H7 (cell line): ENCODE measurements at regions not wholly inside any gene's neighbourhood (a gene's known extent, or its start where the extent isn't known, plus 50 kb on each side); places are given as distances from the start of the nearest gene placed in this dataset.
"Not testable (repeated sequence)": the region's sequence is repeated elsewhere in the genome, so short reads cannot be mapped to it uniquely, and the experiment has no call there.

ENCODE experiments used
- DNase-seq: peaks from one replicate; pipeline ENCODE4 v3.0.0; 2012
- H3K27me3 ChIP-seq: 2 replicates; pipeline ENCODE4 v1.6.0; 2011; ENCODE audit warnings: mild to moderate bottlenecking, low read length; ENCODE audit not compliant: control insufficient read depth, insufficient read depth
- H3K36me3 ChIP-seq: replicated peaks from 2 replicates; pipeline ENCODE4 v1.5.1; 2011; ENCODE audit warnings: low read length; ENCODE audit not compliant: control insufficient read depth, insufficient read depth
- H3K4me3 ChIP-seq: 2 replicates; pipeline ENCODE4 v1.5.1; 2011; ENCODE audit warnings: low read depth, mild to moderate bottlenecking, control low read depth, low read length, moderate library complexity; ENCODE audit not compliant: insufficient read depth

DNA sequence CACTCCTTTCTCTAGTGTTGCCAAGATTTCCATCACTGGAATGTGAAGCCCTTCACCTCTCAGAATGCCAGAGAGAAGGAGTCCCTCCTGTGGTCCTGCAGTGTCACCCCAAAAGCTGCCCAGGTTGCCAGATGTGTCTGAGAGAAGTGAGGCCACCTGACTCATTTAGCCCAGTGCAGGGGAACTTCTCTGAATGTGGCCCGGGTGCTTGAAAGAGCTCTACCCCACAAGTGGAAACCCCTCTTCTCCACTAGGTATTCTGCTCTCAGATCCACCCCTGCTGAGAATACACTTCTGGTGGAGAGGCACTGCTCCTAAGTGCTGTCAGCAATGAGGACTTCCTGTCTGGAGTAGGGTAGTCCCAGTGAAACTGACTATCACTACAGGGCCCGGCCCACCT is 334.8 kb downstream of the ANAPC1 start:
- not testable (repeated sequence) for H3K27me3 ChIP-seq, H3K36me3 ChIP-seq, H3K4me3 ChIP-seq, DNase-seq

DNA sequence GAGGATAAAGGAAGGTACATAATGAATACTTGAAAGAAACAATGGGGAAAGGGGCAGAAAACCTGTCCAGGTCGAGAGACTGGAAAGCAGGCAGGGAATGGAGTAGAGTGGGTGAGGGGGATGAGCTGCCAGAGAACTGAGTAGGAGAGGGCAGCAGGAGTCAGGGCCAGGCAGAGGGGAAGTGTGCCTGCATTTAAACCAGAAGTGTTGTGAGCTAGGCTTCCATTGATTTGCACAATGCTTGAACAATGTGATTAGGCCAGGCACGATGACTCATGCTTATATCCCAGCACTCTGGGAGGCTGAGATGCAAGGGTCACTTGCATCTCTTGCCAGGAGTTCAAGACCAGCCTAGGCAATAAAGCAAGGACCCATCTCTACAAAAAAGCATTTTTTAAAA is 332.6 kb downstream of the ANAPC1 start:
- not testable (repeated sequence) for H3K4me3 ChIP-seq, H3K27me3 ChIP-seq, H3K36me3 ChIP-seq, DNase-seq

DNA sequence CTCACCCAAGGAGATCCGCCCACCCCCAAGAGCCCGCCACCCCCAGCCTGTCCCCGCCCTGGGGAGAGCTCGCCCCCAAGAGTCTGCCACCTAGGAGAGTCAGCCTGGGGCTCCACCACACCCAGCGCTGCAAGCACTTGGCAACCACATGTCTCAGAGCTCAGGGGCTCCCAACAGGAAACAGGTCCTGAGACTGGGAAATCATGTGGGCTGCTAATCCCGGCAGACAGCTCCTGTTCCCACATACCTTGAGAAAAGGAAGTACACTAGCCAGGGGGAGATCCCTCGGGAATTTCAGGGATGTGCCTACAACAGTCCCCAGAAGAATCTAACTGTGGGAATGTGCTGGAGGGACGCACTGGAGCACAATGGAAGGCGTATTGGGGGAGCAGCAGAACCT is 331.4 kb downstream of the ANAPC1 start:
- not testable (repeated sequence) for H3K27me3 ChIP-seq, H3K36me3 ChIP-seq, DNase-seq, H3K4me3 ChIP-seq

DNA sequence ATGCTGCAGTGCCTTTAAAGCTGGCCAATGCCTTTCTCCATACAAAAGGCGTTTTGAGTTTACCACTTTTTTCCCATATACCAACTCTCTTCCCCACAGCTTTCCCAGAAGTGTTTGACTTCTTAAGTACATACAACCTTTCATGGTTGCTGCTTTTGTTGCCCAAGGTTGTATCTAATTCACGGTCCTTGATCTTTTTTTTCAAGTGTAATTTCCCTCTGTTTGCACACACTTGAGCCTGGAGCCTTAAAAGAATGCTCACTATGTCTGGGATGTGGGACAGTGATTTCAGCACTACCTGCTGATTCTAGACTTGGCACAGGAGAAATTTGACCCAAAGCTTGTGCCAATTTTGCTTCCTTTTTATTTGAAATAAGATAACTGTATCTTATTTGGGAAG is 324.7 kb downstream of the ANAPC1 start:
- DNase-seq, H3K36me3 ChIP-seq, H3K4me3 ChIP-seq, H3K27me3 ChIP-seq: not testable (repeated sequence)

DNA sequence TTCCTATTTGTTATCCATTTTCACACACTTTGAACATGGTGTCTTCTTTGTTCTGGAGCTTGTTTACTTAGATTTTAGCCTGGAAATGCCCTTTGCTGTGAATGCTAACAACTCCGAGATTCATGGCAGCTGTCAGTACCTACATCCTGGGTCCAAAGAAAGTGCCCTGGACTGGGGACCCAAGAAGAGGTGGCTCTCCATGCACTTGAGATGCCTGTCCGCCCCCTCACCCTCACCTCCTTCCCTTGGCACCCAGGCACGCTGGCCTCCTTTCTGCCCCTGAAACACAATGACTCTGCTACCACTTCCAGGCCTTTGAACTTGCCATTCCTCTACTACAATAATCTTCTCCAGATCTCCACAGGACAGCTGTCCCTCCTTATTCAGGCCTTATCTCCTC is 324.2 kb downstream of the ANAPC1 start:
- DNase-seq, H3K4me3 ChIP-seq, H3K36me3 ChIP-seq, H3K27me3 ChIP-seq: not testable (repeated sequence)

DNA sequence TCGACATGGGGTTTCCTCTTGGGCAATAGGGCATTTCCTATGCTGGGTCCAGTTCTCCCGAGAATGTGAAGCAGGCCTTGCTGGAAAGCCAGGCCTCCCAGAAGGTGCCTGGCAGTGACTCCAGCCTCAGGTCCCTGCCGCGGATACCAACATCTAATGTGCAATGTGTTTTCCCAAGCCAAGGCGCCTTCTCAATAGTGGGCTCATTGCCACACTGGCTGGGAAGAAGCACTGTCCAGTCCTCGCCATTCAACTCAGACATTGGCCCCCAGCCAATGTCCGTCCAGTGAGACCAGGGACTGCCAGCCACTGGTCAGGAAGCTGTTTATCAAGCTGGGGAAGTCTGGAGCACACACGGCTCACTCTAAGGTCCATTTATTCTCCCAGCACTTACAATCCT is 317.9 kb downstream of the ANAPC1 start:
- not testable (repeated sequence) for H3K27me3 ChIP-seq, H3K4me3 ChIP-seq, DNase-seq, H3K36me3 ChIP-seq

DNA sequence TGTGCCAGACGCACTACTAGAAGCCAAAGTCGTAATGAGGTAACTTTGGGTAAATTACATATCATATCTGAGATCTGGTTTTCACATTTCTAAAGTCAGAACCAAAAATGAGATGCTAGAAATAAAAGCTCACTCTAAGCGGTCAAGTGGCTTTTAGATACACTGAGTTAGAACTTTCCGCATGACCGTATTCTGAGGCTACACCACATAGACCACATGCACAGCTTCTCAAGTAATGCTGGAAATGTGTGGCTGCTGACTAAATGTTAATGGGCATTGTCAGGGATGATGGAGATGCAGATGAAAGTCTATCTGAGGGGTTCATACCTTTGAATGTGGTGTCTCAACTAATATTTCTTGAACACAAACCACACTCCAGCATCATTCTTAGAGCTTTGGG is 316.8 kb downstream of the ANAPC1 start:
- not testable (repeated sequence) for H3K4me3 ChIP-seq, DNase-seq

DNA sequence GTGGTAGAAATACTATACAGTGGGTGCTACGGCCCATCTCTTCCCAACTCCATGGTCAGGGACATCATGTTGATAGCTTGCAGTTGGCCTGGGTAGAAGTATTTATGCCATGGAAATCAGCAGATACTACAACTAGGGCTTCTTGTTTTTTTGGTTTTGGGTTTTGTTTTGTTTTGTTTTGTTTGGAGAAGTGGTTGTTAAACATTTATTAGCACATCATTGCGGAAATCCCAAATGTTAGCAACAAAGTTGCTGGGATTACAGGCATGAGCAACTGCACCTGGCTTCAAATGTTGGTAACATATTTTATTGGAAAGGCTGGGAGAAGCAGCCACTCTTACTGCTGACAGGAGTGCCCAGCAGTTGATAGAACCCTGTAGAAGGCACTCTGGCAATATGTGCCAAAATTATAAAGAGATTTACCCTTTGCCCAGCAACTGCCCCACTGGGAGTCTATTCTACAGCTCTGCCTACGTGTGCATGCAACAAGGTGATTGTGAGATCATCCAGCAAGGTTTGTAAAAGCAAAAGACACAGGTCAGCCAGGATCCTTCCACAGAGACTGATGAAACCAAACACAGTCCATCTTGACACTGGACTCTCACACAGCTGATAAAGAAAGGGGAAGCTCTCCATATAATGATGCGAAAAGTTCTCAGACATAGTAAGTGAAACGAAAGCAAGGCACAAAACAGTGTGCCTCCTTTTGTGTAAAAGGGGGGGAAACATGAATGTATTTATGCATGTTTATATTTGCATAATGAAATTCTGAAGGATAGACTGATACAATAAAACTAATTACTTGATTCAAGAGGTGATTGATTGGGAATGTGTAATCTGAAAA is 314.4 kb downstream of the ANAPC1 start:
- H3K36me3 ChIP-seq, DNase-seq, H3K27me3 ChIP-seq, H3K4me3 ChIP-seq: not testable (repeated sequence)

More for the DNA sequence above, 316.8 kb downstream of the ANAPC1 start:
- H3K36me3 ChIP-seq, H3K27me3 ChIP-seq: not testable (repeated sequence)

DNA sequence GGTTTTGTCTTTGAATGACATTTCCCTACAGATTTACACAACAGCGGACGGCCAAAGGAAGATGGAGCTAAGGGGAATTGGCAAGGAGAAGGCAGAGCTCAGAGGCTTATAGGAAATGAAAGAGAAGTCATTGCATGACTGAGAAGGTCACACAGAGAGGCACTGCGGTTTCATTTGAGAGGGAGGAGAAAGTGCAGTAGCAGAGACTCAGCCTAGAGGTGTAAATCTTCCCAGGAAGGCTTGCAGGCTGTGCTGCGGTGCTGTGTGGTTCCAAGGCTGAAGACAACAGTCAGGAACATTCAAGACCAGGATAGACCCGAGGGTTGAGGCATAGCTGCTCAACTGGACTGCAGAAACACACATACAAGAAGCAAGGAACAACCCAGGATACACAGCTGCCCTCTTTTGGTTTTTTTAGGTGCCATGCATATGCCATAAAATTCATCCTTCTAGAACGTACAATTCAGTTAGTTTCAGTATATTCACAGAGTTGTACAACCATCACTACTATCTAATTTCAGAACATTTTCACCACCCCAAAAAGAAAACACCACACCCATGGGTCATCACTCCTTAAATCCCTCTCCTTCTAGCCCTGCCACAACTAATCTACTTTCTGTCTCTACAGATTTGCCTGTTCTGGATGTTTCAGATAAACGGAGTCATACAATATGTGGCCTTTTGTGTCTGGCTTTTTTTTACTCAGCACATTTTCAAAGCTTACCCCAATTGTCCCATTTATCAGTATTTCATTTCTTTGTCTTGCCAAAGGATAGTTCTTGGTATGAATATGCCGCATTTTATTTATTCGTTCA is 313.5 kb downstream of the ANAPC1 start:
- H3K36me3 ChIP-seq, H3K4me3 ChIP-seq, H3K27me3 ChIP-seq, DNase-seq: not testable (repeated sequence)

DNA sequence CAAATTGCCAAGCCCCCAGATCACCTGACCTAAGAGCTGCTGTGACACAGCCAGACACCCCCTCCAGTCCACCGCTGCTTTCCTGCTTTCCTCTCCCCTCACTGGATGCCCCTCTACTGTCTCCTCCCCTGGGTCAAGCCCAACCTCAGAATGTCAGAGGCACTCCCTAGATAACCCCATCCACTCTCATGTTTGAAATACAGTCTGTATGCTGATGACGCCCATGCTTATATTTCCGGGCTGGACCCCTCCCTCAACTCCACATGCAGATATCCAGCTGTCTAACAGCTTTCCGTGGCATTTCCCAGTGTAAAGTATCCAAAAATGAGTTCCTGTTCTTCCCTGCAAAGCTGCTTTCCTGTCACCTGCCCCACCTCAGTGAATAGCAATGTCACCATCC is 309.2 kb downstream of the ANAPC1 start:
- DNase-seq, H3K4me3 ChIP-seq, H3K27me3 ChIP-seq, H3K36me3 ChIP-seq: not testable (repeated sequence)

DNA sequence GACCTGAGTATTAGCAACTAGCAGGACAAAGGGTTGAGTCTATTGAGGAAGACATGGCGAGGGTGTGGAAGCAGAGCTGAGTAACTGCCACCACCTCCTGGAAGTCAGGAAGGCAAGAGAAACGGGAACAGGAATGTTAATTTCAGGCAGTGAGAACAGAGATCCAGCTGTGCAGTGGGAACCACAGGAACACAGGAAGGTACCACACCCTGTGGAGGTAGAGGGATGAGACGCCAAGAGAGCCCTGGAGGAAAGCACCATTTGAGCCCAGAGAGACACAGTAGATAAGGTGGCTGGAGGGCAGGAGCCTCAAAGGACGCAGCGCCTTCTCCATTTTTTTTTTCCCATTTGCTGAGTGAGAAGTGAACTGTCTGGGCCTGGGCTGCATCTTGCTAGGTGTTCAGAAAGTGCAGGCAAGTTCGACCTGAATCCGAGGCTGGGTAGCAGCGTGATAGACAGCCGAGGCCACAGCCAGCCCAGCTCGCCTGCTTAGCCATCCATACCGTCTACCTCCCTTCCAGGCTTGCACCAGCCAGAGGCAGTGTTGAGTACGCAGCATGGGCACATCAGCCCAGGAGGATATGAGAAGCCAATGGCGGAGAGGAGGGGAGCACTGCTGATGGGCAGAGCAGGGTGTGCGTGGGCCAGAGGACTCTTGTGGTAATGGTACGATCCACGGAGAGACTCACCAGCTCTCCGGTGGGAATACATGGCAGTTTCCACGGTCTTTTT is 306.7 kb downstream of the ANAPC1 start:
- not testable (repeated sequence) for H3K36me3 ChIP-seq, H3K27me3 ChIP-seq, H3K4me3 ChIP-seq, DNase-seq

DNA sequence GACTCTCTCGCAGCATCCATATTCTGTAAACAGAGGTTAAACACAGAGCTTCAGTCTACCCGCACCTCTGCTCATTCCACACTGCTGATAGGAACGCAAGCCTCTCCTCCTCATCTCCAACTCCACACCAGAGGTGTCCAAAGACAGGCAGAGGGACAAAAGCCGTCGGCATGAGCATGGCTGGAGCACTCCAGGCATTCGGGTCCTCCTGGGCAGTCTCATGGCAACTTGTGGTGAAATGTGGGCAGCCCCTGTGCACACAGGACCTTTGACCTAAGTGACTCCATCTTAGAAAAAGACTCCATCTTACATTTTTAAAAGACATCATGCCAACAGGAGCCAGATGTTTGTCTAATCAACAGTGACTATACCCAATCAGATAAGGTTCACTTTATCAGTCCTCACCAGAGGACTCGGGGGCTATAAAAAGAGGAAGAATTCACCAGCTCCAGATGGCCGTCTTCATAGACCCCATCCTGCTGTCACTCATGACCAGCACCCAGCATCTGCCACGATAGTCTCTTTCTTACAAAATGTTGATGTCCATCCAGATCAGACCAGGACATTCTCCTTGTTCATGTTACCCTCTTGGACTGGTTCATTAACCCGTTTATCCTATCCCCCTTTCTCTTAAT is 304.4 kb downstream of the ANAPC1 start:
- not testable (repeated sequence) for DNase-seq, H3K36me3 ChIP-seq, H3K27me3 ChIP-seq, H3K4me3 ChIP-seq

DNA sequence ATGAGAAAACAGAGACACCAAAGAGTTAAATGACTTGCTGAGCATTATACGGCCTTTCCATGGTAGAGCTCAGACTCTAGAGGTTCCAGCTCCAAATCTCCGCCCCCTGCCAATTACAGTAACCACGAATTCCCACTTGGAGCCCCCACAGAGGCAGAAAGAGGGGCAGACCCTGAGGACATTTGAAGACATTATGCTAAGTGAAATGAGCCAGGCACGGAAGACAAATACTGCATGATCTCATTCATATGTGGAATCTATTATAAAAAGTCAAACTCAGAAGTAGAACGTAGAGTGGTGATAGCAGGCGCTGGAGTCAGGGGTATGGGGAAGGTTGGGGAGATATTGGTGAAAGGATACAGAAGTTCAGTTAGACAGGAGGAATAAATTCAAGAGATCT is 303.4 kb downstream of the ANAPC1 start:
- not testable (repeated sequence) for H3K4me3 ChIP-seq, H3K36me3 ChIP-seq, H3K27me3 ChIP-seq, DNase-seq

DNA sequence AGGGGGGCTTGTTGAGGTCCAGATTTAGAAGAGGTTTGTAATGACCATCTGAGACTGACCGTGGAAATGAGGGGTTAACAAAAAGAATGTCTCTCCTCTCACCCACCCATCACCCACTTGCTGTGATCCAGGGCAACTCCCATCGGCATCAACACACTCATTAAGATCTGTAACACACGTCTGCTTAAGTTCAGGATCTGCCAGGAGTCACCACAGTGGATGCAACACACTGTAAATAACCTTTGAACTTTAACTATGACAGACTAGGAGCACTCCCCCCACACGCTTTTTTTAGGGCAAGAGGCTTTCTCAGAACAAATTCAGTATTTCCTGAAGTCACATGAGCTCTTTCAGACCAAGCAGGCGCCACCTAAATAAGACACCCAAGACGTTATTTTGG is 301.9 kb downstream of the ANAPC1 start:
- not testable (repeated sequence) for DNase-seq

More for the DNA sequence above, 301.9 kb downstream of the ANAPC1 start:
- H3K36me3 ChIP-seq, H3K4me3 ChIP-seq, H3K27me3 ChIP-seq: not testable (repeated sequence)
